Hindlimb muscle (tissue), 1 donor: ENCODE measurements at regions not wholly inside any gene's neighbourhood (a gene's known extent, or its start where the extent isn't known, plus 50 kb on each side); places are given as distances from the start of the nearest gene placed in this dataset.
"Not testable (repeated sequence)": the region's sequence is repeated elsewhere in the genome, so short reads cannot be mapped to it uniquely, and the experiment has no call there.

Experiments
- DNase-seq: peaks from one replicate; pipeline ENCODE4 v3.0.0-alpha.2; 2013

GRCh38 chr13:56299650-56300049, 841.1 kb upstream of the PRR20A start:
- no peak for DNase-seq

- DNase-seq = no peak
Observed at GRCh38 chr13:56314765-56315164, 826.0 kb upstream of the PRR20A start.

GRCh38 chr13:56317841-56318240, 822.9 kb upstream of the PRR20A start:
- no peak for DNase-seq

GRCh38 chr13:56332671-56333070, 808.0 kb upstream of the PRR20A start:
- no peak for DNase-seq

GRCh38 chr13:56335775-56336174, 804.9 kb upstream of the PRR20A start:
- no peak for DNase-seq

GRCh38 chr13:56338421-56338820, 802.3 kb upstream of the PRR20A start:
- no peak for DNase-seq

GRCh38 chr13:56347014-56347413, 793.7 kb upstream of the PRR20A start:
- no peak for DNase-seq

- DNase-seq = no peak
Observed at GRCh38 chr13:56349866-56350265, 790.9 kb upstream of the PRR20A start.

- no peak for DNase-seq
Observed at GRCh38 chr13:56351041-56351440, 789.7 kb upstream of the PRR20A start.

GRCh38 chr13:56352361-56352760, 788.4 kb upstream of the PRR20A start:
- DNase-seq = no peak

- no peak for DNase-seq
Observed at GRCh38 chr13:56352901-56353300, 787.8 kb upstream of the PRR20A start.

GRCh38 chr13:56356690-56357089, 784.0 kb upstream of the PRR20A start:
- no peak for DNase-seq

- no peak for DNase-seq
Observed at GRCh38 chr13:56378566-56378965, 762.2 kb upstream of the PRR20A start.

- no peak for DNase-seq
Observed at GRCh38 chr13:56393549-56393948, 747.2 kb upstream of the PRR20A start.

- no peak for DNase-seq
Observed at GRCh38 chr13:56396318-56396717, 744.4 kb upstream of the PRR20A start.

GRCh38 chr13:56400774-56401173, 739.9 kb upstream of the PRR20A start:
- no peak for DNase-seq

GRCh38 chr13:56412856-56413255, 727.9 kb upstream of the PRR20A start:
- DNase-seq = no peak

GRCh38 chr13:56424246-56424645, 716.5 kb upstream of the PRR20A start:
- no peak for DNase-seq

GRCh38 chr13:56457535-56458190, 683.1 kb upstream of the PRR20A start:
- peak; percentile 13 for DNase-seq

- DNase-seq = no peak
Observed at GRCh38 chr13:56459286-56459685, 681.4 kb upstream of the PRR20A start.

- no peak for DNase-seq
Observed at GRCh38 chr13:56501750-56502149, 639.0 kb upstream of the PRR20A start.

GRCh38 chr13:56510836-56511235, 629.9 kb upstream of the PRR20A start:
- DNase-seq = no peak

GRCh38 chr13:56512336-56512735, 628.4 kb upstream of the PRR20A start:
- DNase-seq = not testable (repeated sequence)

GRCh38 chr13:56515441-56515840, 625.3 kb upstream of the PRR20A start:
- no peak for DNase-seq
